ENCODE measurements at regions not wholly inside any gene's neighbourhood (a gene's known extent, or its start where the extent isn't known, plus 50 kb on each side); places are given as distances from the start of the nearest gene placed in this dataset.

GRCh38 chr2:30371772-30372373 lies 75.2 kb upstream of the LCLAT1 start:
- DNase-seq: no peak

- no peak for DNase-seq
These were observed 74.2 kb upstream of the LCLAT1 start for GRCh38 chr2:30372826-30373225.

GRCh38 chr2:30373881-30374302 lies 73.2 kb upstream of the LCLAT1 start:
- DNase-seq: no peak

- no peak for DNase-seq
These were observed 72.7 kb upstream of the LCLAT1 start for GRCh38 chr2:30374380-30374779.

GRCh38 chr2:30375915-30376314 lies 71.1 kb upstream of the LCLAT1 start:
- no peak for DNase-seq

- no peak for DNase-seq
These were observed 67.6 kb upstream of the LCLAT1 start for GRCh38 chr2:30379481-30379880.

GRCh38 chr2:30380824-30381223 lies 66.2 kb upstream of the LCLAT1 start:
- DNase-seq: no peak

- no peak for DNase-seq
These were observed 64.8 kb upstream of the LCLAT1 start for GRCh38 chr2:30382162-30382783.

- DNase-seq: peak; percentile 32
These were observed 64.1 kb upstream of the LCLAT1 start for GRCh38 chr2:30382995-30383394.

GRCh38 chr2:30385327-30385726 lies 61.7 kb upstream of the LCLAT1 start:
- no peak for DNase-seq

GRCh38 chr2:30392097-30392496 lies 54.9 kb upstream of the LCLAT1 start:
- DNase-seq: no peak

- DNase-seq: no peak
These were observed 53.5 kb upstream of the LCLAT1 start for GRCh38 chr2:30393510-30393909.

- peak; percentile 39 for DNase-seq
These were observed 53.0 kb upstream of the LCLAT1 start for GRCh38 chr2:30394096-30394495.

- no peak for DNase-seq
These were observed 50.4 kb upstream of the LCLAT1 start for GRCh38 chr2:30396436-30397232.

All from NCI-H510A treated with DMSO at 0.1 percent for 48 hours (cell line).